Activated CD8-positive, alpha-beta memory T cell treated with anti-CD3 and anti-CD28 coated beads for 1 hour (primary cell): ENCODE measurements at regions not wholly inside any gene's neighbourhood (a gene's known extent, or its start where the extent isn't known, plus 50 kb on each side); places are given as distances from the start of the nearest gene placed in this dataset.
A peak's percentile ranks its signal among the peaks of the same experiment; 100 is the strongest.

Source experiments
- DNase-seq, 2 donors: peaks; one replicate each; pipeline ENCODE4 v3.0.0-alpha.2; 2020; ENCODE audit warnings: low read depth in 1 of 2; ENCODE audit errors: extremely low read depth in 1 of 2

- DNase-seq = no peak
Observed at GRCh38 chr14:100381395-100382105, 58.4 kb downstream of the SLC25A47 start.

DNA sequence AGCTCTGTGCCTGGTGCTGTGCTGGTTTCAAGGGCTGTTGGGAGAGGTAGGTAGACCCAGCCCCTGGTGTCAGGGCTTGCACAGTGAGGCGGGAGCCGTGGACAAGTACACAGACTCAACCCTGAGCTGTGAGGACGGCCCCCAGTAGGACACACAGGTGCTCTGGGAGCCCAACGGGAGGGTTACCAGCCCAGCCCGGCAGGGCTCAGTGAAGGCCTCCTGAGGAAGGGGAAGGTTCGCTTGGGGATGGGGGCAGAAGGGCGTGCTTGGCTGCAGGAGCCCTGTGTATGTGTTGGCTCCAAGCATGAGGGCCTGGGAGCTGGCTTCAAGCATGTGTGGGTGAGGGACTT, 58.9 kb downstream of the SLC25A47 start:
- no peak for DNase-seq

DNA sequence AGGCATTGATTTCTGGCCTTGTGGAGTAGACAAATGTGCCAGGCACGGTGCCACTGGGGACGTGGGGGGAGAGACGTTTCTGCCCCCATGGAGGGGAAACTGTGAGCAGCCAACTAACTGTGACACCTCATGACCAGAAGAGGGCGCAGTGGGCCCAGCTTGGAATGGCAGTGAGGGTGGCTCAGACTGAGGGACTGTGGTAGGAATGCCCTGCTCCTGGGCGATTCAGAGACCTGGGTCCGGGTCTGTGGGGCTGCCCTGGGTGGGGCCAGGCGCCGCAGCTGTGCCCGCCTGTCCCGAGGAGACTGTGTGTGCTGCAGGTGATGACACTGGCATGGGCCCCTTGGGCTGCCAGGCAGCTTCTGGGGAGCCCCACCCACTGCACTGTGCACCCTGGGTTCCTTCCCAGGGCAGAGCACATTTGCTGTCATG, 60.6 kb downstream of the SLC25A47 start:
- DNase-seq = peak in 1 of 2 donors; percentile 49

DNA sequence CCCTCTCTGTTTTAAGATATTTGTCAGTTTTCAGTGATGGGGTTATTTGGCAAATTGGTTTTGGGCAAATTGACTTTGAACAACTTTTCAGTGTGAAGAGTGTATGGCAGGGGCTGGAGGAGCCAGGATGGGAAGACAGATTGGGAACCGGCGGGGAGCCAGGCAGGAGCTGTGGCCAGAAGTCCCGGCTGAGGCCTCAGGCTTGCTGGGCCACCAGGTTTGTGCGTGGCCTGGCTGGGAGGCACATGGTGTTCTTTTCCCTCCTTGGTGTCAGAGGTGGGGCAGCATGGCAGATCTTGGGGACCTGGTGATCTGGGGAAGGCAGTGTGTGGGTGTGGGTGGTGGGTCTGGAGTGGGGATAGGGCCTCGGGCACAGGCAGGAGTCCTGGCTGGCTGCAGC, 61.1 kb downstream of the SLC25A47 start:
- DNase-seq = no peak

DNA sequence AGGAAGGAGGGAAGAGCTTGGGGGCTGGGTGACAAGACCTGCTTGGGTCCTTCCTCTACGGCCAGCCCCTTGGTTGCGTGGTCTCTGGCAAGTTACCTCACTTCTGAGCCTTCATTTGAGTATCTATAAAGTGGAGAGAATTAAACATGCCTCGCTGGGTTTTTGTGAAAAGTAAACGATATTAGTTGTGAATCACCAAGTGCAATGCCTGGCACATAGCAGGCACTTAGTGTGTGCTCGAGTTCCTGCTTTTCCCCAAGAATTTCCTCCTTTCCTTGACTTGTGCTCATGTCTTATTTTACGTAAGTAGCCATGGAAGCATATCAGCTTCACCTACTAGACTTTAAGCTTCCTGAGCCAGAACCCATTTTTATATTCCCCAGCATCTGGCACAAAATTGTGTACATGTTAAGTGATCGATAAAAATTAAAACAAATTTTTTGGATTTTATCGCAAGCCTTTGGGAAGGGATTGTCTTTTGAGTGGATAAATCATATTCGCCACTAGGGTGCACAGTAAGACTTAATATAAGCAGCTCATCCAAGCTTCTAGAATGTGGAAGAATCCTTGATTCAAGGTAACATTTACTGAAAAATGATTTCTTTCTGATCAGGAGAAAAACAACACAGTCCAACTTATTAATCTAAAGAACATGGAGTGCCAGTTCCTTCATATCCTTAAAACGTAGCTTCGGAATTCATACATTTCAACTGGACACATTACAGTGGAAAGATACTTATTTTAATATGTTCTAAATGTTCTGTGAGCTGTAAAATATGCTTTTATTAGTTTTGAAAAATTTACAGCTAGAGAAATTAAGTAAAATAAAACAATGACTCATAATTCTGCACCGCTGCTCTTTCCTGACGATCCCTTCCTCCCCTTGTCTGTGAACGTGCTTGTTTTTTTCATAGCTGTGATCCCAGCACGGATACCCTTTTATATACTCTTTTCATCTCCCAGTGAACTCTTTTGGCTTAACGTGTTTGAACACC, 62.0 kb downstream of the SLC25A47 start:
- no peak for DNase-seq

- DNase-seq = no peak
Observed at GRCh38 chr14:100386121-100386520, 63.0 kb downstream of the SLC25A47 start.

- no peak for DNase-seq
Observed at GRCh38 chr14:100386846-100387245, 63.7 kb downstream of the SLC25A47 start.

GRCh38 chr14:100387450-100387849, 64.3 kb downstream of the SLC25A47 start:
- no peak for DNase-seq

- no peak for DNase-seq
Observed at GRCh38 chr14:100388103-100389054, 65.2 kb downstream of the SLC25A47 start.

GRCh38 chr14:100389497-100390104, 66.5 kb downstream of the SLC25A47 start:
- no peak for DNase-seq

GRCh38 chr14:100391173-100391572, 68.0 kb downstream of the SLC25A47 start:
- DNase-seq = no peak

DNA sequence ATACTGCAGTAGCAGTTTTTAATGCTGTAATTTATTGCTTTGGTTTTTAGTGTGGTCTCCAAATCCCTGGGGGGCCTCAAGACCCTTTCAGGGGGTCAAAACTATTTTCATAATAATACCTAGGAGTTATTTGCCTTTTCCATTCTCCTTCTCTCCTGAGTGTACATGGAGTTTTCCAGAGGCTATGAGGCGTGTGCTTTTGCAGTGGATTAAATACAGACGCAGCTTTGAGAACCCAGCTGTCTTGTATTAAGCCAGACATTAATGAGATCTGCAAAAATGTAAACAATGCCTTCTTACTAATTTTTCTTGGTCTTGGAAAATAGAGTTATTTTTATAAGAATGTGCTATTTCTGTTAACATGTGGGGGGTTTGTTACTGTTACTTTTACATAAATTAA, 68.6 kb downstream of the SLC25A47 start:
- DNase-seq = no peak

DNA sequence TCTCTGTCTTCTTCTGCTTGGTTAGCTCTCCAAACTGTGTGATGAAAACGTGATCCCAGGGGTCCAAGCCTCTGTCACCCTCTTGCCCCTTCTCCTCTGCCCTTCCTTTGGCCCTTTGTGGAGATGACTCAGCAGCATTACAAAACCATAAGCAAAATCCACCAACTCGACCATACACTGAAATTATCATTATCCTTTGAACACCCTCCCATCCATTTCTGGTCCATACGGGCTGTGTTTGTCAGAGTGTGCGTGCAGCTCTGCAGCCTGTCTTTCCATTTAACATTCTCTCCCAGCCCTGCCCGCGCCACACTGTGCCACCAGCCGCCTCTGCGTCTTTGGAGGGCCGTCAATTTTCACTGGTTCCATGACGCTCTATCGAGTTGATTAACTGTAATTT, 69.2 kb downstream of the SLC25A47 start:
- DNase-seq = no peak

DNA sequence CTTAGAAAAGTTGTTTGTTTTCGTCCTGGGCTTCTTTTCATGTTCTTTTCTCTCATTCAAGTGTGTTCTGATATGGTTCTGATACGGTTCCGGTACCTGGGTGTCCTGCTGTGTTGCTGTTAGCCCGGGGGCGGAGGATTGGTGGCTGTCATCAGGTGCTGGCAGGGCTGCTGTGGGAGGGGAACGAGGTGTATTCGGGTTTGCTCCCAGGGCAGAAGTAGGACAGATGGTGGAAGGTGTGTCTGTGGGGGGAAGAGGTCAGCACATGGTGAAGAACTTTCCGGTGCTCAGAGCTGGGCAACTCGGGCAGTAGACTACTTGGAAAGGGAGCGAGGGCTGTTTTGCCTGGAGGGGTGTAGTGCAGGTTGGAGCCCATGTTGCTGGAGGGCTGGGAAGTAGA, 70.2 kb downstream of the SLC25A47 start:
- DNase-seq = no peak

- no peak for DNase-seq
Observed at GRCh38 chr14:100393906-100394732, 71.0 kb downstream of the SLC25A47 start.

DNA sequence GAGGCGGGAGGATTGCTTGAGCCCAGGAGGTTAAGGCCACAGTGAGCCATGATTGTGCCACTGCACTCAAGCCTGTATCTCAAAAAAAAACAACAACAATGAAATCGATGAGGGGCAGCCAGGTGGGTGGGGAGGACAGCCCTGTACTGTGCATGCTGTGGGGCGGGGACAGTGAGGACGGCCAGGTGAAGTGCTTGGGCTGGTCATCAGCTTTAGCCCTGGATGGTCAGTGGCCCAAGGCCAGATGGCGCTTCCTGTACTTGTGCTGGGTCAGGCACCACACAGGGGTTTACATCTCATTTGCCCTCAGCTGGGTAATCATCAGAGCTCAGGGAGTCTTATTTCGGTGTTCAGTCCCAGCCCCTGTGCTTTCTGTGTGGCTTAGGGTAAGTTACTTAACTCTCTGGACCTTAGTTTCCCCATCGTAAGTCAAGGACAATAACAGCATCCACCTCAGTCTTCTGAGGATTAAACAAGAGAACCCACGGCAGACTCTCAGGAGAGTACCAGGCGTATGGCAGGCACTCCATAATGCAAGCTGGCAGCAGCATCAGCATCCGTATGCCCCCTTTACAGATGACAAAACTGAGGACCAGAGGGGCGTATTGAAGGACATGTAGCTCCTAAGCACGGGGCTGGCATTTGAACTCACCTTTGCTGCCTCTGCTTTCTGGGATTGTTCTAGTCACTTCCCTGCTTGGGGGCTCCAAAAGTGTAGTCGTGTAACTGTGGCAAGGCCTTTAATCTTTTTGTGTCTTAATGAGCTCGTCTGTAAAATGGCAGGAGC, 71.9 kb downstream of the SLC25A47 start:
- DNase-seq = no peak

DNA sequence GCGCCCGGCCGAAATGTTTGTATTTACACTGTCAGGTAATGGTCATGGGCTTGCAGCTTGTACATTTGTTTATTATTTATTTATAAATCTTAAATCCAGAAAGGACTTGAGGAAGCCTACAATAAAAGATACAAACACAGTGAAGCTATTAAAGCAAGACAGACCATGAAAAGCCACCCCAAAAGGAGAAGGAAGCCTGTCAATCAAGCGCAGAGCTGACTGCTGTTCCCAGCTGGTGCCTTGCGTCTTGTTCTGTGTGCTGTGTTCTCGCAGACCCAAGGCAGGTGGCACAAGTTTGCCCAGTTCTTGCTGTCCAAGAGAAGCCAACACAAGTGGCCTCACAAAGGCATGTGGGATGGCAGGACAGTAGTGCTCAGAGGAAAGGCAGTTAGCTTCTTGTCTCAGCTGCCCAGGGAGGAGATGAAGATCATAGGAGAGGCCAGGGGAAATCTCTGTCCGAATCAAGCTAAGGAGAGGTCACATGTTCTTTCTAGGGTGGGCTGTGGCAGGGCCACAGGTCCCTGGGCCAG, 73.2 kb downstream of the SLC25A47 start:
- no peak for DNase-seq

DNA sequence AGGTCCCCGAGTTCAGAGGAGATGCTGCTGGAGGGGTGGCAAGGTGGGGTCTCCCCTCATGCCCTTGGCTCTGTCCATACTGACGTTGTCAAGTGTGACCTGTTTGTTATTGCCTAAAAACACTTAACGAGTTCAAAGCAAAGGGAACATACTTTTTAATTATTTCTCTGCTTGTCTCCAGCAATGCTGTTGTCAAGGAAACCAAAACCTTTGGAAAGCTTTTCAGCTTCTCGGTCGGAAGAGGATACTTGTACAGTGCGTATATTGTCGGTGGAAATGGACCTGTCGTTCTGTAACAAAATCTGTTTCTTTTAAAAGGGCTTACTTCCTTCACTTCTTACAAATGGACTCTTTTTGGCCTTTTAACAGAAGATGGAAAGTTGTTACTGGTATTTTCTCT, 73.9 kb downstream of the SLC25A47 start:
- no peak for DNase-seq

DNA sequence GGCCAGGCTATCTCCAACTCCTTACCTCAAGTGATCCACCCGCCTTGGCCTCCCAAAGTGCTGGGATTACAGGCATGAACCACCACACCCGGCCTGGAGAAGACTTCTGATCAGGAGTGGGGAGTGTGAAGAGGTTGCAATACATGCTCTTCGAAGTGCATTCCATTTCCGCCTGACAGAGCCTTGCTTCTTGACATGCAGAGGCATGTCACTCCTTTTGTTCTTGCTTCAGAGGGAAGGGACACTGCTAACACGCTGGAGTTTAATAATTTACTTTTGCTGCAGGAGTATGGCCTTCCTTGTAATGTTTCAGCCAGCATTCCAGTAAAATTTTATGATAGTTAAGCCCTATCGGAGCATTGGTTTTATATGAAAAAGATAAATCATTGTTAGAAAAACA, 74.9 kb downstream of the SLC25A47 start:
- no peak for DNase-seq
